KBM-7 (cell line): ENCODE measurements at regions not wholly inside any gene's neighbourhood (a gene's known extent, or its start where the extent isn't known, plus 50 kb on each side); places are given as distances from the start of the nearest gene placed in this dataset.

Experiments used
- DNase-seq: peaks from one replicate; pipeline ENCODE4 v3.0.0-alpha.2; 2015
- in situ Hi-C: fragments of 300-500 bp; cut with MboI; formaldehyde crosslinking; loops from 2 replicates; pipeline ENCODE4 v1.14.3; 2020; ENCODE audit warnings: low sequenced_read_pairs, low pct_unique_long_range_greater_than_20kb, mixed read lengths

GRCh38 chr2:62293151-62293489 lies 97.2 kb downstream of the B3GNT2 start:
- DNase-seq = no peak
- in situ Hi-C loops = no loop called here

- in situ Hi-C loops = no loop called here
- DNase-seq = no peak
Observed at GRCh38 chr2:62292190-62292589, 96.3 kb downstream of the B3GNT2 start.

GRCh38 chr2:62291517-62292137 lies 95.7 kb downstream of the B3GNT2 start:
- in situ Hi-C loops = no loop called here
- DNase-seq = no peak

- DNase-seq = no peak
- in situ Hi-C loops = no loop called here
Observed at GRCh38 chr2:62291052-62291451, 95.1 kb downstream of the B3GNT2 start.

GRCh38 chr2:62287899-62288880 lies 92.3 kb downstream of the B3GNT2 start:
- in situ Hi-C loops = no loop called here
- peak; percentile 81 for DNase-seq

- in situ Hi-C loops = no loop called here
- DNase-seq = no peak
Observed at GRCh38 chr2:62287282-62287681, 91.4 kb downstream of the B3GNT2 start.

GRCh38 chr2:62286089-62286785 lies 90.3 kb downstream of the B3GNT2 start:
- in situ Hi-C loops = no loop called here
- no peak for DNase-seq

- DNase-seq = no peak
- in situ Hi-C loops = no loop called here
Observed at GRCh38 chr2:62284980-62285379, 89.1 kb downstream of the B3GNT2 start.

GRCh38 chr2:62284471-62284870 lies 88.6 kb downstream of the B3GNT2 start:
- DNase-seq = no peak
- in situ Hi-C loops = no loop called here

- no peak for DNase-seq
- in situ Hi-C loops = no loop called here
Observed at GRCh38 chr2:62283147-62283546, 87.2 kb downstream of the B3GNT2 start.

- DNase-seq = no peak
- in situ Hi-C loops = no loop called here
Observed at GRCh38 chr2:62281663-62282062, 85.7 kb downstream of the B3GNT2 start.

GRCh38 chr2:62277688-62278087 lies 81.8 kb downstream of the B3GNT2 start:
- in situ Hi-C loops = no loop called here
- DNase-seq = no peak
